HEK293T (cell line): ENCODE measurements at regions not wholly inside any gene's neighbourhood (a gene's known extent, or its start where the extent isn't known, plus 50 kb on each side); places are given as distances from the start of the nearest gene placed in this dataset.

Experiments used
- FOXA1 ChIP-seq: fragments of 450-650 bp; IDR thresholded peaks from 2 replicates; pipeline ENCODE4 v1.6.1; 2016; ENCODE audit warnings: mild to moderate bottlenecking
- NFRKB ChIP-seq: fragments of 450-650 bp; IDR thresholded peaks from 2 replicates; pipeline ENCODE4 v1.6.1; 2016; ENCODE audit warnings: mild to moderate bottlenecking, moderate library complexity
- SUZ12 ChIP-seq: fragments of 450-650 bp; IDR thresholded peaks from 2 replicates; pipeline ENCODE4 v1.6.1; 2016; ENCODE audit warnings: mild to moderate bottlenecking
- ZNF384 ChIP-seq: fragments of 450-650 bp; IDR thresholded peaks from 2 replicates; pipeline ENCODE4 v1.6.1; 2016

- TF ChIP-seq FOXA1 = no peak
- no peak for TF ChIP-seq NFRKB
- TF ChIP-seq ZNF384 = no peak
- no peak for TF ChIP-seq SUZ12
These were observed 104.2 kb upstream of the MAP4K3 start for GRCh38 chr2:39541011-39541930.
